Stimulated activated CD4-positive, alpha-beta T cell treated with anti-CD3 and anti-CD28 coated beads, Interleukin-1b, Interleukin-23, amount 100 ng/mL, for 1 hour (primary cell): ENCODE measurements at regions not wholly inside any gene's neighbourhood (a gene's known extent, or its start where the extent isn't known, plus 50 kb on each side); places are given as distances from the start of the nearest gene placed in this dataset.
"Not testable (repeated sequence)": the region's sequence is repeated elsewhere in the genome, so short reads cannot be mapped to it uniquely, and the experiment has no call there.

ENCODE experiments used
- DNase-seq, 2 donors: peaks; one replicate each; pipeline ENCODE4 v3.0.0-alpha.2; 2020; ENCODE audit warnings: low read depth in 2 of 2

DNA sequence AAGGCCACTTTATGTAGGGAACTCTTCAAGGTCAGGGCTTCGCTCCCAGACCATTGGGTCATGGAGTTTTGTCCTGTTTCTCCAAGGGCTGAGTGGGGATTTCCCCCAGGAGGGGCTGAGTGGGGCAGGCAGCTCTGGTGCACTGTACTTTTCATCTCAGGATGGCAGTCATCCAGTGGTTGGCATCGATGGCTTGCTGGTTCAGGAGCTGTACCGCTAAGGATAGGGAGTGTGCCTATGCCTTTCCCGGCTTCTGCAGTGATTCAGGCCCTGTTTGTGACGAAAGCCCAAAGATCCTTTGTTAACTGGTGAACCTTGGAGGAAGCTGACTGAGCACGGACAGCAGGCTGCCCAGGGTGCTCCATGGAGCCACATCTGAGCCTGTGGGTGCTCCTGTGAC lies 100.1 kb upstream of the GADD45A start:
- no peak for DNase-seq

GRCh38 chr1:67586596-67586995 lies 98.4 kb upstream of the GADD45A start:
- DNase-seq = no peak

GRCh38 chr1:67588178-67588855 lies 96.7 kb upstream of the GADD45A start:
- DNase-seq = no peak

DNA sequence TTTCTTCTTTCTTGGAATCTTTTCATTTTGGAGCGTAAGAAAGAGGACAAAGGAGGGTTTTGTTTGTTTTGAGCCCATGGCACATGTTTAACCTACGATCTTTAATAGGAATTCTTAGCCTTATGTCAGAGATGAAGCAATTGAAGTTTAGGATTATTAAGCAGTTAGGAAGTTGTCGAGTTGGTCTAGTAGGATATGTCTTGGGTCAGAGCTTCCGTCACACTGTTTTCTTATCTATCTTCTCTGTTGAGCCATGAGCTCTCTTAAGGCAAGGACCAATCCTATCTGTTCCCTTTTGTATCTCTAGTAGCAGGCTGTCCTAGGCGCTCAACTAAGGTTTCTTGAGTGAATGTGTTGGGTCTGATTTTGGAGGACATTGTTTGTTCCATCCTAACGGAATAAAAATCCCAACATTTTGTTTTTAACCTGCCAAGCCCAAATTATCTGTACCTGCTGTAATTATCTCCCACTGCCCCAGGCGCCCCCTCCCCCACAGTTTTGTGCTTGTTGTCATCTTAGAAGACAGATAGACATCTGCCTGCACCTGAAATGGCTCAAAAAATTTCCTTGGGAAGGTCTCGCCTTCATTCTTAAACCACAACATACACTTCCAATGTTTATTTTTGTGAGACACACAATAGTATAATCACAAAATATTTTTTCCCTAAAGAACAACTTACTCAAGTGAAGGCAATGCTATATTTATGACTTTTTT lies 95.3 kb upstream of the GADD45A start:
- DNase-seq = no peak

- no peak for DNase-seq
These were observed 94.7 kb upstream of the GADD45A start for GRCh38 chr1:67590329-67590728.

GRCh38 chr1:67594764-67595163 lies 90.2 kb upstream of the GADD45A start:
- no peak for DNase-seq

GRCh38 chr1:67596674-67597073 lies 88.3 kb upstream of the GADD45A start:
- no peak for DNase-seq

- no peak for DNase-seq
These were observed 87.7 kb upstream of the GADD45A start for GRCh38 chr1:67597336-67597735.

GRCh38 chr1:67599085-67599484 lies 85.9 kb upstream of the GADD45A start:
- DNase-seq = no peak

DNA sequence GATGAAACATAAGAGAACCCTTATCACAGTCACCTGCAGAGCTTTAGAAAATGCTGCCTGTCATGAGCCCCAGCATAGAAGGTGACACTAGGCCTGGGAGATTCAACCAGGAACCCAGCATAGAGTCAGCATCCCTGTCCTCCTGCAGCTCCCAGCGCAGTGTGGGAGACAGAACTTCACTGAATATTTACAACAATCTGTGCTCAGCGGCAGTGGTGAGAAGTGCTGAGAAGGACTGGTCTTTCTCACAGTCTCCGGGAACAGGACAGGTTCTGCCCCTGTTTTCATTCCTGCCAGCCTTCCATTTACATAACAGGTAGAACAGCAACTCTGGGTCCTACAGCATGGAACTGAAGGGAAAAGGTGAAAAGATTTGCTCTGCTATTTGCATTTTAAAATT lies 83.5 kb upstream of the GADD45A start:
- no peak for DNase-seq

DNA sequence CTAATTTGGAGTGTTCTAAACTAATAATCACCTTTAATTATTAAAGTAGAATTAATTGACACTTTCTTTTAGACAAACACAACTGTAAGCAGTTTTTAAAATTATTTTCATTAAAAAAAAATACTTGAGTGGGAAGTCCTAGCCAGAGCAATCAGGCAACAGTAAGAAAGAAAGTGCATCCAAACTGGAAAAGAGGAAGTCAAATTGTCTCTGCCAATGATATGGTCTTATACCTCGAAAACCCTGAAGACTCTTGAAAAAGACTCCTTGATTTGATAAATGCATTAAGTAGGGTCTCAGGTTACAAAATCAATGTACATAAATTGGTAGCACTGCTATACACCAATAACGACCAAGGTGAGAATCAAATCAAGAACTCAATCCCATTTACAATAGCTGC lies 83.0 kb upstream of the GADD45A start:
- no peak for DNase-seq

GRCh38 chr1:67604778-67605177 lies 80.2 kb upstream of the GADD45A start:
- DNase-seq = no peak

GRCh38 chr1:67605209-67605780 lies 79.7 kb upstream of the GADD45A start:
- no peak for DNase-seq

GRCh38 chr1:67607286-67607685 lies 77.7 kb upstream of the GADD45A start:
- DNase-seq = no peak

GRCh38 chr1:67607699-67608098 lies 77.3 kb upstream of the GADD45A start:
- DNase-seq = no peak

- no peak for DNase-seq
These were observed 76.1 kb upstream of the GADD45A start for GRCh38 chr1:67608661-67609576.

DNA sequence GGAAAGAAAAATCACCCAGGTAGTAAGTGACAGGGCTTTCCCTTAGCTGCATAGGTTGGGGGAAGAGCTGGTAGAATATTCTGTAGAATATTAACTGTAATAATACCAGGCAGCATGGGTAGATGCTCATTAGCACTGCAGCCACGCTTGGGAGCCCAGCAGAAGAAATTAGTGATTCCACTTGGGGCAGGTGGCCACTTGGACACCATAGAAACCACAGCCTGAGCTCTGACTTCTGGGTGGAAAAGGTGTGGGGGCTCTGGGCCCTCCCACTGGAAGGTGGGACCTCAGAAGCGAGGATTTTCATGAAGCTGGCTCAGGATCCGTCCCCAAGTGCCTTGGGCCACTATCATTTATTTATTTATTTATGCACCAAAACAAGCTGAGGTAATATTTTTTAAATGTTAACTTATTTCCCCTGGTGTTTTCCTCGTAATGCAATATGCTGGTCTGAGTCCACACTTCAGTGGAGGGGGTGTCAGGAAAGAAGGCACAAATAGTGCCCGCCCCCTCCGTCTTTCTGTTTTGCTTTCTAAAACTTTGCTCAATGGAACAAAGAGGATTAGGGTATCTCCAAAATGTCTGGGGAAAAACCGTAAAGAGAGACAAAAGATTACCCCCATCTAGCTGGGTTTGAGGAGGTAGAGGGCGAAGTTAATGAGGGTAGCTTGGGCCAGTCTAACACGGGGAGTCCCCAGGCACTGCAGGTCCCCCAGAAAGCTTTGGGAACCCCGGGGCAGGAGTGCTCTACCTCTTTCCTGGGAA lies 75.2 kb upstream of the GADD45A start:
- no peak for DNase-seq

DNA sequence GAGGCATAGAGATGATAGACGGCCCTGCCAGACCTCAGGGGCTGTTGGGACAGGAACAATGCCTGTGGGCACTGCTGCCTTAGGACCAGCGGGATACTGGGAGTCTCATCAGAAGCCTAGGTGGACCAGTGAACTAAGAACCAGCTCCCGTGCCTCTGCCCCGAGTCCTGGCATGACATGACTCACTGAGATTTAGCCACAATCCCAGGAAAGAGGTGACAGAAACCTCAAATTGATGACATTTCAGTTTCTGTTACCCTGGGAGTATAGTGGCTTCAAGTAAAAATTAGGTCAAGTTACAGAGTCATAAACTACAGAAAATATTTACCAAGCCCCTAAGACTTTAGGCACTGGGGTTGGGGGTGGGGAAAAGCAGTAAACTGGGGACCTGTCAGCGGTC lies 74.6 kb upstream of the GADD45A start:
- DNase-seq = no peak

DNA sequence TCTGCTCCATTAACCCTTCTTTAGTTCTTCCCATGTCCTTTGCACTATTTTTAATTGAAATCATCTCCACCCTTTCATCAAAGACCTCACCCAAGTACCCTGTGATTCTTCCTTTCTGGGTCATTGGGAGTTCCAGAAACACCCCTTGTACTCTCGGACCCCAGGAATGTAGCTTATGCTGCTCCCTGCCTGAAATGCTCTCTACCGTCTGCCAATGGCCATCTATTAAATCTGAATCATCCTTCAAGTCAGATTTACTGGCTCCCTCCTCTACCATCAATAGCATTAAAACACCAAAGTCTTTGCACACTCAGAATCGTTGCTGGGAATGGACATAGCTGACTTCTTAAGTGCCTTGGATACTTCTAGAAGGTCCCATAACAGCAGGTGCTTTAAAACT lies 73.2 kb upstream of the GADD45A start:
- DNase-seq = no peak

DNA sequence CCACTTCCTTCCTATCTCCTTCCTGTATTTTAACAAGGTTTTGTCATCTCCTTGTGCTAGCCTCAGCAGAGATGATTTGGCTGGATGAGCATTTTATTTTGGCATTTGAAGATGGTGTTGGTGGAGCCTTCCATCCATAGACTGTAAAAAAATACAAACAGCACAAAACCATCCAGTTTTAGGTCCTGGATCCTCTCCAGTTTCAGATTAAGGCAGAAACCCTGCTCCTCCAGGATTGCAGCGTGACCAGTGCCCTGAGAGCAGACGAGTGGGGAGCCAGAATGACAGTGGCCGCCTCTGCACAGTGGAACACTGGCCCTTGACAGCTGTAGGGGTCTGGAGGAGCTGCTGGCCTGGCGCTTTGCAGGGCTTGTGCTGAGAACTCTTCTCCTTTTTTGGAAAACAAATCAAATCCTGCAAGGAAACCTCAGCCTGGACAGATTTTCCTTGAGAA lies 72.2 kb upstream of the GADD45A start:
- no peak for DNase-seq

- DNase-seq = not testable (repeated sequence)
These were observed 71.5 kb upstream of the GADD45A start for GRCh38 chr1:67613479-67613878.
